HepG2 (cell line): ENCODE measurements at regions not wholly inside any gene's neighbourhood (a gene's known extent, or its start where the extent isn't known, plus 50 kb on each side); places are given as distances from the start of the nearest gene placed in this dataset.

Experiments
- ATAC-seq: fragments of 200-7000 bp; cut with Tn5 transposase; 3 replicates; pipeline ENCODE4 v1.9.1; 2020; ENCODE audit warnings: mild to moderate bottlenecking, moderate library complexity
- BruUV-seq: library from RNA; stranded (reverse); fragments of 400-500 nt; replicated peaks from 2 replicates; lab custom pipeline; 2021; lab: Mats Ljungman, UMichigan
- CTCF ChIA-PET: fragments of 300-600 bp; formaldehyde crosslinking; extraction: SDS; loops from one replicate; lab custom pipeline; 2021; ENCODE audit warnings: low total read pairs, inconsistent platforms, low intra/inter-chr PET ratio; lab: Yijun Ruan, JAX
- POLR2A ChIA-PET: fragments of 350-600 bp; sonication (Branson Sonifier 250); formaldehyde crosslinking; loops from one replicate; lab custom pipeline; 2020; ENCODE audit warnings: antibody characterized with exemption, inconsistent platforms; lab: Yijun Ruan, JAX
- DNase-seq: peaks from one replicate; pipeline ENCODE4 v3.0.0-alpha.2; 2015; ENCODE audit warnings: low spot score
- FAIRE-seq: peaks from 3 replicates; lab custom pipeline; 2011; peaks lifted over from hg19 to GRCh38; lab: Jason Lieb, UNC
- H2AFZ ChIP-seq: one replicate; pipeline ENCODE4 v1.6.1; 2011; ENCODE audit warnings: low read length, inconsistent platforms
- H3K27ac ChIP-seq: fragments of 300-600 bp; 3 replicates; pipeline ENCODE4 v1.8.0; 2011; ENCODE audit warnings: mixed run types, mild to moderate bottlenecking, mixed read lengths, low read length, inconsistent platforms; ENCODE audit not compliant: insufficient read depth; ENCODE audit errors: extremely low read length
- H3K27me3 ChIP-seq, 2 experiments: fragments of 200-600 bp in 1 of 2; 2 replicates in 1 of 2; 3 replicates in 1 of 2; pipeline versions ENCODE4 v1.6.0 to v1.8.0; 2011; ENCODE audit warnings: low read length in 2 of 2, mild to moderate bottlenecking in 2 of 2, moderate library complexity in 2 of 2, inconsistent platforms in 1 of 2; ENCODE audit not compliant: insufficient read depth in 2 of 2, control insufficient read depth in 1 of 2
- H3K36me3 ChIP-seq, 2 experiments: fragments of 200-600 bp in 1 of 2; replicated peaks in 1 of 2; 2 replicates in 1 of 2; 3 replicates in 1 of 2; pipeline versions ENCODE4 v1.5.1 to v1.8.0; 2011; ENCODE audit warnings: low read length in 2 of 2, inconsistent platforms in 1 of 2; ENCODE audit not compliant: insufficient read depth in 2 of 2, control insufficient read depth in 1 of 2
- H3K4me1 ChIP-seq: 2 replicates; pipeline ENCODE4 v1.5.1; 2012; ENCODE audit warnings: low read length, inconsistent platforms; ENCODE audit not compliant: insufficient read depth
- H3K4me2 ChIP-seq: 2 replicates; pipeline ENCODE4 v1.6.0; 2011; ENCODE audit warnings: low read depth, low read length, inconsistent platforms
- H3K4me3 ChIP-seq, 3 experiments: fragments of 200-600 bp in 1 of 3; sonication (generic), shearing (Covaris generic) in 1 of 3; replicated peaks in 1 of 3; 2 replicates each; pipeline ENCODE4 v1.5.1; 2011 to 2016; ENCODE audit warnings: low read length in 3 of 3, inconsistent platforms in 2 of 3, low read depth in 2 of 3, mild to moderate bottlenecking in 2 of 3, control low read depth in 1 of 3, mixed read lengths in 1 of 3; ENCODE audit not compliant: insufficient read depth in 1 of 3
- H3K79me2 ChIP-seq: one replicate; pipeline ENCODE4 v1.6.1; 2011; ENCODE audit warnings: low read length, inconsistent platforms; ENCODE audit not compliant: insufficient read depth
- H3K9ac ChIP-seq: 2 replicates; pipeline ENCODE4 v1.6.0; 2011; ENCODE audit warnings: mild to moderate bottlenecking, low read depth, low read length, inconsistent platforms; ENCODE audit not compliant: insufficient read depth
- H3K9me3 ChIP-seq: 2 replicates; pipeline ENCODE4 v1.5.1; 2012; ENCODE audit warnings: mild to moderate bottlenecking, low read length
- H4K20me1 ChIP-seq: 2 replicates; pipeline ENCODE4 v1.6.0; 2011; ENCODE audit warnings: inconsistent platforms, mild to moderate bottlenecking, low read length, moderate library complexity; ENCODE audit not compliant: insufficient read depth
- CEBPB ChIP-seq: IDR thresholded peaks from 2 replicates; pipeline ENCODE4 v1.6.1; 2011; ENCODE audit warnings: low read depth, low read length, improper control_type of control experiment, borderline replicate concordance
- GMEB2 ChIP-seq: IDR thresholded peaks from 2 replicates; pipeline ENCODE4 v1.6.1; 2016; ENCODE audit warnings: missing biosample characterization, missing genetic modification reagents, low read depth
- ISX ChIP-seq: sonication (generic); formaldehyde crosslinking; conservative IDR thresholded peaks from 2 replicates; pipeline ENCODE4 v1.5.0; 2020; ENCODE audit warnings: missing genetic modification reagents
- PCBP2 ChIP-seq: fragments of 200-400 bp; formaldehyde crosslinking; optimal IDR thresholded peaks from 2 replicates; pipeline ENCODE3; 2018; ENCODE audit warnings: low read length, low read depth; ENCODE audit not compliant: poor library complexity, severe bottlenecking
- TBX3 ChIP-seq: fragments of 450-650 bp; IDR thresholded peaks from 2 replicates; pipeline ENCODE4 v1.6.1; 2017; ENCODE audit warnings: antibody characterized with exemption, mild to moderate bottlenecking, inconsistent platforms, borderline replicate concordance
- THAP7 ChIP-seq: sonication (generic); formaldehyde crosslinking; IDR thresholded peaks from 2 replicates; pipeline ENCODE4 v1.8.1; 2023; ENCODE audit warnings: mild to moderate bottlenecking, missing genetic modification reagents
- U2AF2 ChIP-seq: fragments of 200-400 bp; formaldehyde crosslinking; IDR thresholded peaks from 2 replicates; pipeline ENCODE4 v1.6.1; 2017; ENCODE audit warnings: low read depth, mild to moderate bottlenecking, low read length
- ZNF142 ChIP-seq: sonication (generic); formaldehyde crosslinking; IDR thresholded peaks from 2 replicates; pipeline ENCODE4 v1.4.0; 2020; ENCODE audit warnings: missing genetic modification reagents
- ZNF367 ChIP-seq: sonication (generic); formaldehyde crosslinking; IDR thresholded peaks from 2 replicates; pipeline ENCODE4 v1.4.0; 2020; ENCODE audit warnings: missing genetic modification reagents, borderline replicate concordance
- ZNF724P ChIP-seq: sonication (generic); formaldehyde crosslinking; IDR thresholded peaks from 2 replicates; pipeline ENCODE4 v1.8.0; 2022; ENCODE audit warnings: missing genetic modification reagents, borderline replicate concordance
- ZNF784 ChIP-seq: sonication (generic); formaldehyde crosslinking; IDR thresholded peaks from 2 replicates; pipeline ENCODE4 v1.5.1; 2020; ENCODE audit warnings: missing genetic modification reagents, mild to moderate bottlenecking, borderline replicate concordance
- ZNF850 ChIP-seq: sonication (generic); formaldehyde crosslinking; conservative IDR thresholded peaks from 2 replicates; pipeline ENCODE4 v1.9.0; 2021; ENCODE audit warnings: mild to moderate bottlenecking, missing genetic modification reagents
- in situ Hi-C: cut with HindIII; loops from 2 replicates; pipeline ENCODE4 v1.10.0; 2017; ENCODE audit warnings: low pct_unique_long_range_greater_than_20kb; ENCODE audit not compliant: extremely low pct_ligation_motif_present
- intact Hi-C: fragments of 100-400 bp; cut with micrococcal nuclease; formaldehyde crosslinking; loops from one replicate; pipeline ENCODE4 v1.10.0; 2022; ENCODE audit not compliant: unreplicated experiment

DNA sequence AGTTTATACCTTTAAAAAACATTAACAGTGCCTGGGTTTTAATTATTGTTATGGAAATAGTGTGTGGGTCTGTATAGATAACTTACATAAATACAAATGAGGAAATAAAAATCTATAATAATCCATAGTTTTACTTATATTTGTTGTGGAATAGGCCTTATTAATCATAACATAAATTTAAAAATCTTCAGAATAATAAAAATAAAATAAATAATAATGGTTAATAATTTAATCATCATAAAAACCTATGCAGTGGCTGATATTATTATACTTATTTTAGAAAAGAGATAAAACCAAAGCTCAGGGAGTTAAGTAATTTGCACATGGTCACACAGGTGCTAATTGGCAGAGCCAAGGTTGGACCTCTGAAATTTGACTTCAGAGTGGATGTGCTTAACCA lies 785.3 kb upstream of the SEMA6A start:
- Histone ChIP-seq H3K27me3 (no peaks in the 10 kb centered on the region), H3K4me3 (no peak overlapping the region), H3K36me3 (no peaks in the 10 kb centered on the region), H3K79me2 (no peaks in the 10 kb centered on the region), H3K4me1 (no peaks in the 10 kb centered on the region), H4K20me1 (no peaks in the 10 kb centered on the region), H3K9ac (no peak overlapping the region), H3K27ac (no peak overlapping the region), H2AFZ (no peak overlapping the region), H3K9me3 (no peaks in the 10 kb centered on the region), H3K4me2 (no peak overlapping the region)
- FAIRE-seq (no peak), DNase-seq (no peak), ATAC-seq (no peak)
- ChIA-PET CTCF (no interaction called here), POLR2A (no interaction called here)
- intact Hi-C loops (no loop called here), in situ Hi-C loops (no loop called here)
- no TSS peak for BruUV-seq
- TF ChIP-seq U2AF2 (no peak), GMEB2 (CRISPR knock-in tag) (no peak), THAP7 (CRISPR knock-in tag) (no peak), ZNF850 (CRISPR knock-in tag) (no peak), TBX3 (no peak), ISX (CRISPR knock-in tag) (no peak), ZNF367 (CRISPR knock-in tag) (no peak), CEBPB (no peak), ZNF142 (CRISPR knock-in tag) (no peak), ZNF784 (no peak), ZNF724P (CRISPR knock-in tag) (no peak), PCBP2 (no peak)
